GM12878 (cell line): ENCODE measurements at regions not wholly inside any gene's neighbourhood (a gene's known extent, or its start where the extent isn't known, plus 50 kb on each side); places are given as distances from the start of the nearest gene placed in this dataset.

Source experiments
- ATAC-seq: fragments of 200-7000 bp; cut with Tn5 transposase; 3 replicates; pipeline ENCODE4 v1.9.1; 2020; ENCODE audit warnings: mild to moderate bottlenecking, moderate library complexity
- BruUV-seq: library from RNA; stranded (reverse); fragments of 400-500 nt; replicated peaks from 2 replicates; lab custom pipeline; 2021; lab: Mats Ljungman, UMichigan
- CTCF ChIA-PET: fragments of 300-600 bp; sonication (Branson Sonifier 250); formaldehyde crosslinking; extraction: SDS; loops from one replicate; lab custom pipeline; 2021; ENCODE audit warnings: inconsistent platforms; lab: Yijun Ruan, JAX
- POLR2A ChIA-PET: fragments of 350-600 bp; formaldehyde crosslinking; extraction: SDS; loops from one replicate; lab custom pipeline; 2021; ENCODE audit warnings: inconsistent platforms; lab: Charles Lee
- RAD21 ChIA-PET: fragments of 300-600 bp; sonication (Branson Sonifier 250); formaldehyde crosslinking; loops from one replicate; lab custom pipeline; 2023; ENCODE audit warnings: antibody characterized with exemption; ENCODE audit not compliant: unreplicated experiment; lab: Charles Lee
- SMC1A ChIA-PET: fragments of 300-600 bp; sonication (Branson Sonifier 250); formaldehyde crosslinking; loops from one replicate; lab custom pipeline; 2023; ENCODE audit not compliant: unreplicated experiment, uncharacterized antibody; lab: Charles Lee
- DNase-seq: peaks from one replicate; pipeline ENCODE4 v3.0.0-alpha.2; 2011; ENCODE audit warnings: low read depth, low spot score
- FAIRE-seq: peaks from 3 replicates; lab custom pipeline; 2011; peaks lifted over from hg19 to GRCh38; lab: Jason Lieb, UNC
- H2AFZ ChIP-seq: 2 replicates; pipeline ENCODE4 v1.6.0; 2011; ENCODE audit warnings: low read depth, low read length, control low read depth; ENCODE audit not compliant: control insufficient read depth
- H3K27ac ChIP-seq: 2 replicates; pipeline ENCODE4 v1.5.1; 2011; ENCODE audit warnings: control low read depth; ENCODE audit not compliant: control insufficient read depth, insufficient read depth
- H3K27me3 ChIP-seq, 2 experiments: replicated peaks in 1 of 2; 2 replicates each; pipeline versions ENCODE4 v1.6.0 to v1.6.1; 2011; ENCODE audit warnings: low read length in 1 of 2; ENCODE audit not compliant: control insufficient read depth in 2 of 2, insufficient read depth in 2 of 2
- H3K36me3 ChIP-seq, 2 experiments: 2 replicates each; pipeline ENCODE4 v1.5.1; 2011; ENCODE audit warnings: low read length in 1 of 2; ENCODE audit not compliant: control insufficient read depth in 2 of 2, insufficient read depth in 2 of 2
- H3K4me1 ChIP-seq: 2 replicates; pipeline ENCODE4 v1.6.1; 2011; ENCODE audit warnings: mild to moderate bottlenecking, low read length, moderate library complexity, mixed read lengths; ENCODE audit not compliant: control insufficient read depth, insufficient read depth
- H3K4me2 ChIP-seq: 2 replicates; pipeline ENCODE4 v1.6.0; 2011; ENCODE audit warnings: control low read depth; ENCODE audit not compliant: control insufficient read depth, insufficient read depth
- H3K4me3 ChIP-seq: fragments of 200-600 bp; sonication (generic); 2 replicates; pipeline ENCODE4 v1.5.1; 2016
- H3K79me2 ChIP-seq: 2 replicates; pipeline ENCODE4 v1.6.0; 2011; ENCODE audit warnings: low read length; ENCODE audit not compliant: control insufficient read depth, insufficient read depth
- H3K9ac ChIP-seq: 2 replicates; pipeline ENCODE4 v1.8.0; 2011; ENCODE audit warnings: low read length, control low read depth, mixed read lengths; ENCODE audit not compliant: control insufficient read depth, insufficient read depth
- H3K9me3 ChIP-seq: replicated peaks from 3 replicates; pipeline ENCODE4 v1.5.1; 2011; ENCODE audit warnings: mild to moderate bottlenecking, low read length; ENCODE audit not compliant: control insufficient read depth, insufficient read depth
- H4K20me1 ChIP-seq: 2 replicates; pipeline ENCODE4 v1.6.0; 2011; ENCODE audit not compliant: control insufficient read depth, insufficient read depth
- HSF1 ChIP-seq: fragments of 150-350 bp; IDR thresholded peaks from 2 replicates; pipeline ENCODE4 v1.6.1; 2014; ENCODE audit warnings: mild to moderate bottlenecking, low read depth, low read length
- JUNB ChIP-seq: IDR thresholded peaks from 2 replicates; pipeline ENCODE4 v1.6.1; 2016; ENCODE audit warnings: antibody characterized with exemption, mild to moderate bottlenecking
- RUNX3 ChIP-seq: IDR thresholded peaks from 2 replicates; pipeline ENCODE4 v1.6.1; 2012; ENCODE audit warnings: low read length, inconsistent platforms
- SMAD1 ChIP-seq: fragments of 450-650 bp; IDR thresholded peaks from 2 replicates; pipeline ENCODE4 v1.6.1; 2018; ENCODE audit warnings: mild to moderate bottlenecking, low read depth; ENCODE audit not compliant: partially characterized antibody
- SP1 ChIP-seq: IDR thresholded peaks from one replicate; pipeline ENCODE4 v1.6.1; 2011; ENCODE audit warnings: low read depth, low read length
- STAT3 ChIP-seq: IDR thresholded peaks from 2 replicates; pipeline ENCODE4 v1.6.1; 2011; ENCODE audit warnings: low read depth, low read length, improper control_type of control experiment
- WGBS: methylation state at CpG from one replicate; pipeline ENCODE4 v1.1.6; 2016; ENCODE audit warnings: low lambda C conversion rate; ENCODE audit not compliant: insufficient replicate concordance, insufficient coverage; ENCODE audit errors: missing lambda C conversion rate; 5-methylcytosine and 5-hydroxymethylcytosine counted together
- in situ Hi-C: fragments of 300-500 bp; cut with MboI; formaldehyde crosslinking; loops from 9 replicates; pipeline ENCODE4 v1.14.3; 2018; ENCODE audit warnings: mixed read lengths
- intact Hi-C: fragments of 100-400 bp; cut with micrococcal nuclease; formaldehyde crosslinking; loops from one replicate; pipeline ENCODE4 v1.14.2; 2022; ENCODE audit not compliant: unreplicated experiment
- TF ChIP-seq, protein P1 (sequence below): fragments of 450-650 bp; formaldehyde crosslinking; IDR thresholded peaks from 2 replicates; pipeline ENCODE4 v1.4.0; 2020; ENCODE audit warnings: mild to moderate bottlenecking, moderate library complexity

DNA sequence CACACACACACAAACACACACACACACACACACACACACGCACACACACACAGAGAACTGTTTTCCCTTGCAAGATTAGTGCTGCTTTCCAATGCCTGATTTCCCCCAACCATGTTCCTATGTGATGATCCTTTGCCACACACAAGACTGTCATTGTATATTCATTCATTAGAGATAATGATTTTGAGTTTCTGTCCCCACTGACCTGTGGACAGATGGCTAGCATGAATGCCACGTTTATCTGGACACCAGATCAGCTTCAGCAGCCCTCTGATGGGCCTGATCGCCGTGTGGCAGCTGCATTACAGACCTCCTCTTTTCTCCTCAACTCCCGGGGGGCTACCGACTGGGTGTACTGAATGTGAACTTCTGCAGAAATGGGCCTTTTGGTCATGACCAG lies 353.0 kb downstream of the MYCN start:
- intact Hi-C loops = no loop called here
- ChIA-PET RAD21 (no interaction called here), CTCF (interaction anchor here (0.7 kb wide), 1 partner anchor 144 kb away, joined by 3 read pairs; no protein-coding TSS in a partner anchor), POLR2A (no interaction called here), SMC1A (no interaction called here)
- ATAC-seq (no peak), FAIRE-seq (no peak), DNase-seq (no peak)
- BruUV-seq = no TSS peak
- no peaks in the 10 kb centered on the region for H3K36me3 ChIP-seq
- in situ Hi-C loops = no loop called here
- H2AFZ ChIP-seq = no peak overlapping the region
- no peak overlapping the region for H3K4me2 ChIP-seq
- H3K27me3 ChIP-seq = no peaks in the 10 kb centered on the region
- no peak overlapping the region for H3K27ac ChIP-seq
- no peaks in the 10 kb centered on the region for H3K9me3 ChIP-seq
- H4K20me1 ChIP-seq = no peaks in the 10 kb centered on the region
- H3K4me3 ChIP-seq = no peak overlapping the region
- no peaks in the 10 kb centered on the region for H3K79me2 ChIP-seq
- no peak for TF ChIP-seq SP1
- TF ChIP-seq JUNB = no peak
- TF ChIP-seq HSF1 = no peak
- TF ChIP-seq, protein P1, sequence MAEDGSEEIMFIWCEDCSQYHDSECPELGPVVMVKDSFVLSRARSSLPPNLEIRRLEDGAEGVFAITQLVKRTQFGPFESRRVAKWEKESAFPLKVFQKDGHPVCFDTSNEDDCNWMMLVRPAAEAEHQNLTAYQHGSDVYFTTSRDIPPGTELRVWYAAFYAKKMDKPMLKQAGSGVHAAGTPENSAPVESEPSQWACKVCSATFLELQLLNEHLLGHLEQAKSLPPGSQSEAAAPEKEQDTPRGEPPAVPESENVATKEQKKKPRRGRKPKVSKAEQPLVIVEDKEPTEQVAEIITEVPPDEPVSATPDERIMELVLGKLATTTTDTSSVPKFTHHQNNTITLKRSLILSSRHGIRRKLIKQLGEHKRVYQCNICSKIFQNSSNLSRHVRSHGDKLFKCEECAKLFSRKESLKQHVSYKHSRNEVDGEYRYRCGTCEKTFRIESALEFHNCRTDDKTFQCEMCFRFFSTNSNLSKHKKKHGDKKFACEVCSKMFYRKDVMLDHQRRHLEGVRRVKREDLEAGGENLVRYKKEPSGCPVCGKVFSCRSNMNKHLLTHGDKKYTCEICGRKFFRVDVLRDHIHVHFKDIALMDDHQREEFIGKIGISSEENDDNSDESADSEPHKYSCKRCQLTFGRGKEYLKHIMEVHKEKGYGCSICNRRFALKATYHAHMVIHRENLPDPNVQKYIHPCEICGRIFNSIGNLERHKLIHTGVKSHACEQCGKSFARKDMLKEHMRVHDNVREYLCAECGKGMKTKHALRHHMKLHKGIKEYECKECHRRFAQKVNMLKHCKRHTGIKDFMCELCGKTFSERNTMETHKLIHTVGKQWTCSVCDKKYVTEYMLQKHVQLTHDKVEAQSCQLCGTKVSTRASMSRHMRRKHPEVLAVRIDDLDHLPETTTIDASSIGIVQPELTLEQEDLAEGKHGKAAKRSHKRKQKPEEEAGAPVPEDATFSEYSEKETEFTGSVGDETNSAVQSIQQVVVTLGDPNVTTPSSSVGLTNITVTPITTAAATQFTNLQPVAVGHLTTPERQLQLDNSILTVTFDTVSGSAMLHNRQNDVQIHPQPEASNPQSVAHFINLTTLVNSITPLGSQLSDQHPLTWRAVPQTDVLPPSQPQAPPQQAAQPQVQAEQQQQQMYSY (CRISPR knock-in tag) = no peak
- no peak for TF ChIP-seq STAT3
- no peak for TF ChIP-seq SMAD1
- TF ChIP-seq RUNX3 = no peak
- H3K4me1 ChIP-seq = no peaks in the 10 kb centered on the region
- 50% methylated on average over 6 of the region's 6 CpGs for WGBS
- H3K9ac ChIP-seq = no peak overlapping the region
